GM23338 (cell line): ENCODE measurements at regions not wholly inside any gene's neighbourhood (a gene's known extent, or its start where the extent isn't known, plus 50 kb on each side); places are given as distances from the start of the nearest gene placed in this dataset.

ENCODE experiments used
- ATAC-seq: fragments of 200-7000 bp; cut with Tn5 transposase; 3 replicates; pipeline ENCODE4 v1.9.1; 2020
- DNase-seq: peaks from one replicate; pipeline ENCODE4 v3.0.0-alpha.2; 2015; ENCODE audit warnings: low spot score
- H2AFZ ChIP-seq: fragments of 200-600 bp; sonication (generic); 2 replicates; pipeline ENCODE4 v1.8.0; 2016; ENCODE audit warnings: antibody characterized with exemption, mild to moderate bottlenecking, moderate library complexity
- H3F3A ChIP-seq: fragments of 200-600 bp; sonication (generic); replicated peaks from 2 replicates; pipeline ENCODE4 v1.8.0; 2017; ENCODE audit warnings: antibody characterized with exemption, mixed run types, low read depth
- H3K27ac ChIP-seq: fragments of 200-600 bp; sonication (generic); 2 replicates; pipeline ENCODE4 v1.6.1; 2016; ENCODE audit warnings: low read depth
- H3K27me3 ChIP-seq: fragments of 200-600 bp; sonication (generic); 2 replicates; pipeline ENCODE4 v1.8.0; 2016; ENCODE audit warnings: mild to moderate bottlenecking, mixed run types, moderate library complexity; ENCODE audit not compliant: insufficient read depth
- H3K36me3 ChIP-seq: fragments of 200-600 bp; sonication (generic); 2 replicates; pipeline ENCODE4 v1.8.0; 2016; ENCODE audit warnings: mild to moderate bottlenecking; ENCODE audit not compliant: insufficient read depth
- H3K4me1 ChIP-seq: fragments of 200-600 bp; sonication (generic); 2 replicates; pipeline ENCODE4 v1.8.0; 2016; ENCODE audit warnings: mild to moderate bottlenecking, moderate library complexity; ENCODE audit not compliant: insufficient read depth
- H3K4me2 ChIP-seq: fragments of 200-600 bp; sonication (generic); 2 replicates; pipeline ENCODE4 v1.7.1; 2017; ENCODE audit warnings: mixed run types
- H3K4me3 ChIP-seq: fragments of 200-600 bp; sonication (generic); 2 replicates; pipeline ENCODE4 v1.6.1; 2016; ENCODE audit warnings: mixed run types
- H3K79me2 ChIP-seq: fragments of 200-600 bp; sonication (generic); replicated peaks from 2 replicates; pipeline ENCODE4 v1.8.0; 2017; ENCODE audit warnings: mild to moderate bottlenecking; ENCODE audit not compliant: insufficient read depth
- H3K9me2 ChIP-seq: fragments of 200-600 bp; sonication (generic); 2 replicates; pipeline ENCODE4 v1.8.0; 2017; ENCODE audit not compliant: insufficient read depth
- H4K20me1 ChIP-seq: fragments of 200-600 bp; sonication (generic); replicated peaks from 2 replicates; pipeline ENCODE4 v1.8.0; 2017; ENCODE audit warnings: mild to moderate bottlenecking; ENCODE audit not compliant: insufficient read depth
- H3K27ac Mint-ChIP-seq: 2 replicates; pipeline ENCODE4 v1.8.0; 2020; ENCODE audit warnings: inconsistent platforms, mild to moderate bottlenecking, moderate library complexity, mixed read lengths
- H3K27me3 Mint-ChIP-seq: 3 replicates; pipeline ENCODE4 v1.8.0; 2022; ENCODE audit warnings: low read depth, mild to moderate bottlenecking, moderate library complexity, mixed read lengths, inconsistent platforms; ENCODE audit not compliant: insufficient read depth, poor library complexity
- H3K36me3 Mint-ChIP-seq: 3 replicates; pipeline ENCODE4 v1.8.0; 2021; ENCODE audit warnings: low read depth, mild to moderate bottlenecking, inconsistent platforms, moderate library complexity, mixed read lengths
- H3K4me1 Mint-ChIP-seq: 3 replicates; pipeline ENCODE4 v1.8.0; 2020; ENCODE audit warnings: mild to moderate bottlenecking, inconsistent platforms, mixed read lengths
- H3K4me3 Mint-ChIP-seq: 3 replicates; pipeline ENCODE4 v1.8.0; 2021; ENCODE audit warnings: moderate library complexity, mild to moderate bottlenecking, inconsistent platforms, mixed read lengths
- H3K9me3 Mint-ChIP-seq: 3 replicates; pipeline ENCODE4 v1.8.0; 2020; ENCODE audit warnings: moderate library complexity, mild to moderate bottlenecking, inconsistent platforms, mixed read lengths
- CREB1 ChIP-seq: fragments of 250-450 bp; sonication (Bioruptor Pico); IDR thresholded peaks from 2 replicates; pipeline ENCODE4 v1.5.0; 2020; ENCODE audit warnings: low read depth, mild to moderate bottlenecking, moderate library complexity
- CTCF ChIP-seq, 2 experiments: fragments of 200-600 bp in 1 of 2; sonication (generic) in 1 of 2; conservative IDR thresholded peaks; 2 replicates each; pipeline versions ENCODE4 v1.5.1 to v1.6.1; 2016 to 2017; ENCODE audit warnings: antibody characterized with exemption in 2 of 2, low read depth in 2 of 2, mild to moderate bottlenecking in 2 of 2, moderate library complexity in 1 of 2
- ETS1 ChIP-seq: IDR thresholded peaks from 2 replicates; pipeline ENCODE4 v1.6.1; 2016; ENCODE audit warnings: antibody characterized with exemption
- EZH2 ChIP-seq: fragments of 200-600 bp; sonication (generic); IDR thresholded peaks from one replicate; pipeline ENCODE4 v1.8.0; 2017; ENCODE audit warnings: antibody characterized with exemption, mild to moderate bottlenecking, low read depth; ENCODE audit not compliant: unreplicated experiment
- EZH2phosphoT487 ChIP-seq: fragments of 200-600 bp; sonication (generic); IDR thresholded peaks from one replicate; pipeline ENCODE4 v1.8.1; 2018; ENCODE audit warnings: antibody characterized with exemption; ENCODE audit not compliant: unreplicated experiment
- JUNB ChIP-seq: IDR thresholded peaks from one replicate; pipeline ENCODE4 v1.6.1; 2016; ENCODE audit warnings: antibody characterized with exemption; ENCODE audit not compliant: unreplicated experiment
- NANOG ChIP-seq: IDR thresholded peaks from 2 replicates; pipeline ENCODE4 v1.6.1; 2016; ENCODE audit warnings: antibody characterized with exemption, borderline replicate concordance
- POLR2AphosphoS5 ChIP-seq: IDR thresholded peaks from 2 replicates; pipeline ENCODE4 v1.6.1; 2016; ENCODE audit warnings: antibody characterized with exemption, low read depth
- REST ChIP-seq: IDR thresholded peaks from one replicate; pipeline ENCODE4 v1.6.1; 2018; ENCODE audit warnings: antibody characterized with exemption; ENCODE audit not compliant: unreplicated experiment
- STAT1 ChIP-seq: IDR thresholded peaks from one replicate; pipeline ENCODE4 v1.6.1; 2016; ENCODE audit warnings: antibody characterized with exemption; ENCODE audit not compliant: unreplicated experiment
- ZNF114 ChIP-seq: fragments of 250-450 bp; sonication (Bioruptor Pico); IDR thresholded peaks from 2 replicates; pipeline ENCODE4 v1.5.0; 2020; ENCODE audit warnings: mild to moderate bottlenecking, moderate library complexity
- ZNF331 ChIP-seq: fragments of 250-450 bp; sonication (Bioruptor Pico); IDR thresholded peaks from 2 replicates; pipeline ENCODE4 v1.5.0; 2020; ENCODE audit warnings: low read depth, mild to moderate bottlenecking, moderate library complexity
- ZNF462 ChIP-seq: fragments of 250-450 bp; sonication (Bioruptor Pico); IDR thresholded peaks from 2 replicates; pipeline ENCODE4 v1.5.0; 2020; ENCODE audit warnings: mild to moderate bottlenecking, moderate library complexity

- H3K4me1 ChIP-seq: peaks cover 4% of the 10 kb centered on the region; the same call in 1 of the 2 replicates
- Mint-ChIP-seq H3K36me3 (no peaks in the 10 kb centered on the region), H3K27me3 (peaks cover 2% of the 10 kb centered on the region), H3K9me3 (no peaks in the 10 kb centered on the region; the same call in 2 of the 3 replicates), H3K4me3 (no peak overlapping the region), H3K27ac (peak overlapping the region; percentile 3; the same call in 1 of the 2 replicates), H3K4me1 (peaks cover 15% of the 10 kb centered on the region; the same call in 2 of the 3 replicates)
- no peak overlapping the region for H3K27ac ChIP-seq
- H3F3A ChIP-seq: no peaks in the 10 kb centered on the region
- no peaks in the 10 kb centered on the region for H3K27me3 ChIP-seq
- H3K4me2 ChIP-seq: no peak overlapping the region
- H3K36me3 ChIP-seq: no peaks in the 10 kb centered on the region
- 0 out of 2 replicates have a peak overlapping the region, but pooled peaks have one; percentile 9 for H2AFZ ChIP-seq
- H4K20me1 ChIP-seq: no peaks in the 10 kb centered on the region
- no peak for TF ChIP-seq STAT1
- TF ChIP-seq REST: no peak
- TF ChIP-seq POLR2AphosphoS5: no peak
- no peak for TF ChIP-seq EZH2phosphoT487
- TF ChIP-seq ZNF114: no peak
- TF ChIP-seq EZH2: no peak
- TF ChIP-seq ZNF331 (CRISPR knock-in tag): no peak
- no peak for TF ChIP-seq ETS1
- no peak for TF ChIP-seq ZNF462 (CRISPR knock-in tag)
- TF ChIP-seq CREB1 (CRISPR knock-in tag): no peak
- no peak for TF ChIP-seq JUNB
- TF ChIP-seq CTCF (conservative IDR thresholded peaks at IDR 0.05; ENCODE audit: low read depth in 2 of 2): no peak
- TF ChIP-seq NANOG: no peak
- DNase-seq: no peak
- no peaks in the 10 kb centered on the region for H3K79me2 ChIP-seq
- peaks cover 3% of the 10 kb centered on the region; the same call in 1 of the 2 replicates for H3K9me2 ChIP-seq
- H3K4me3 ChIP-seq: no peak overlapping the region
- ATAC-seq: no peak
These were observed 467.2 kb upstream of the ARGLU1 start for GRCh38 chr13:107035186-107035585.
